A172 (cell line): ENCODE measurements at regions not wholly inside any gene's neighbourhood (a gene's known extent, or its start where the extent isn't known, plus 50 kb on each side); places are given as distances from the start of the nearest gene placed in this dataset.
"Not testable (repeated sequence)": the region's sequence is repeated elsewhere in the genome, so short reads cannot be mapped to it uniquely, and the experiment has no call there.

Experiments
- DNase-seq: peaks from one replicate; pipeline ENCODE4 v3.0.0-alpha.2; 2015; ENCODE audit warnings: low spot score

- no peak for DNase-seq
These were observed 248.2 kb upstream of the GPR149 start for GRCh38 chr3:154678041-154678654.

- no peak for DNase-seq
These were observed 238.8 kb upstream of the GPR149 start for GRCh38 chr3:154668835-154669234.

- DNase-seq: no peak
These were observed 238.2 kb upstream of the GPR149 start for GRCh38 chr3:154668187-154668586.

- DNase-seq: no peak
These were observed 236.6 kb upstream of the GPR149 start for GRCh38 chr3:154666542-154666941.

GRCh38 chr3:154664714-154665113 is 234.7 kb upstream of the GPR149 start:
- DNase-seq: no peak

GRCh38 chr3:154662851-154663250 is 232.9 kb upstream of the GPR149 start:
- no peak for DNase-seq

GRCh38 chr3:154660811-154661210 is 230.8 kb upstream of the GPR149 start:
- DNase-seq: no peak

GRCh38 chr3:154658000-154658399 is 228.0 kb upstream of the GPR149 start:
- no peak for DNase-seq

- DNase-seq: no peak
These were observed 227.2 kb upstream of the GPR149 start for GRCh38 chr3:154657218-154657617.

- DNase-seq: no peak
These were observed 226.5 kb upstream of the GPR149 start for GRCh38 chr3:154656486-154656885.

GRCh38 chr3:154642145-154642544 is 212.2 kb upstream of the GPR149 start:
- no peak for DNase-seq

- DNase-seq: no peak
These were observed 195.8 kb upstream of the GPR149 start for GRCh38 chr3:154625756-154626155.

GRCh38 chr3:154619621-154620020 is 189.6 kb upstream of the GPR149 start:
- not testable (repeated sequence) for DNase-seq

- DNase-seq: no peak
These were observed 186.3 kb upstream of the GPR149 start for GRCh38 chr3:154616298-154616697.

- no peak for DNase-seq
These were observed 185.5 kb upstream of the GPR149 start for GRCh38 chr3:154615471-154615870.

GRCh38 chr3:154614601-154615000 is 184.6 kb upstream of the GPR149 start:
- no peak for DNase-seq

- no peak for DNase-seq
These were observed 184.1 kb upstream of the GPR149 start for GRCh38 chr3:154614078-154614477.

- no peak for DNase-seq
These were observed 172.3 kb upstream of the GPR149 start for GRCh38 chr3:154602241-154602640.

- no peak for DNase-seq
These were observed 168.2 kb upstream of the GPR149 start for GRCh38 chr3:154598166-154598565.

- no peak for DNase-seq
These were observed 160.8 kb upstream of the GPR149 start for GRCh38 chr3:154590675-154591384.

GRCh38 chr3:154588831-154589230 is 158.8 kb upstream of the GPR149 start:
- no peak for DNase-seq

GRCh38 chr3:154584974-154585373 is 155.0 kb upstream of the GPR149 start:
- DNase-seq: no peak

GRCh38 chr3:154584041-154584440 is 154.1 kb upstream of the GPR149 start:
- DNase-seq: no peak
